ENCODE measurements at regions not wholly inside any gene's neighbourhood (a gene's known extent, or its start where the extent isn't known, plus 50 kb on each side); places are given as distances from the start of the nearest gene placed in this dataset.

GRCh38 chr10:63703740-63704345, 182.6 kb downstream of the REEP3 start:
- DNase-seq (ENCODE audit: low read depth) = no peak
- no peak for TF ChIP-seq CTCF (IDR thresholded peaks at IDR 0.05; ENCODE audit: insufficient read depth, low read length, poor library complexity, severe bottlenecking)
- no peaks in the 10 kb centered on the region for H3K27me3 ChIP-seq (ENCODE audit: control insufficient read depth, insufficient read depth, low read length)
- H3K36me3 ChIP-seq (ENCODE audit: control insufficient read depth, insufficient read depth, low read length) = no peaks in the 10 kb centered on the region
- H3K4me3 ChIP-seq (ENCODE audit: low read depth, low read length) = no peak overlapping the region

- Histone ChIP-seq H3K27me3 (ENCODE audit: control insufficient read depth, insufficient read depth, low read length) (no peaks in the 10 kb centered on the region), H3K36me3 (ENCODE audit: control insufficient read depth, insufficient read depth, low read length) (no peaks in the 10 kb centered on the region), H3K4me3 (ENCODE audit: low read depth, low read length) (no peak overlapping the region)
- no peak for TF ChIP-seq CTCF (IDR thresholded peaks at IDR 0.05; ENCODE audit: insufficient read depth, low read length, poor library complexity, severe bottlenecking)
- DNase-seq (ENCODE audit: low read depth) = peak; percentile 98
These were observed 186.2 kb downstream of the REEP3 start for GRCh38 chr10:63707254-63707910.

GRCh38 chr10:63708421-63708820, 187.2 kb downstream of the REEP3 start:
- TF ChIP-seq CTCF (IDR thresholded peaks at IDR 0.05; ENCODE audit: insufficient read depth, low read length, poor library complexity, severe bottlenecking) = no peak
- DNase-seq (ENCODE audit: low read depth) = no peak
- Histone ChIP-seq H3K36me3 (ENCODE audit: control insufficient read depth, insufficient read depth, low read length) (no peaks in the 10 kb centered on the region), H3K27me3 (ENCODE audit: control insufficient read depth, insufficient read depth, low read length) (no peaks in the 10 kb centered on the region), H3K4me3 (ENCODE audit: low read depth, low read length) (no peak overlapping the region)

GRCh38 chr10:63710703-63711102, 189.5 kb downstream of the REEP3 start:
- DNase-seq (ENCODE audit: low read depth) = no peak
- H3K36me3 ChIP-seq (ENCODE audit: control insufficient read depth, insufficient read depth, low read length) = no peaks in the 10 kb centered on the region
- H3K27me3 ChIP-seq (ENCODE audit: control insufficient read depth, insufficient read depth, low read length) = no peaks in the 10 kb centered on the region
- no peak for TF ChIP-seq CTCF (IDR thresholded peaks at IDR 0.05; ENCODE audit: insufficient read depth, low read length, poor library complexity, severe bottlenecking)
- H3K4me3 ChIP-seq (ENCODE audit: low read depth, low read length) = no peak overlapping the region

- no peak for TF ChIP-seq CTCF (IDR thresholded peaks at IDR 0.05; ENCODE audit: insufficient read depth, low read length, poor library complexity, severe bottlenecking)
- no peak overlapping the region for H3K4me3 ChIP-seq (ENCODE audit: low read depth, low read length)
These were observed 190.2 kb downstream of the REEP3 start for GRCh38 chr10:63711361-63711760.

More at GRCh38 chr10:63711361-63711760, 190.2 kb downstream of the REEP3 start:
- Histone ChIP-seq H3K36me3 (ENCODE audit: control insufficient read depth, insufficient read depth, low read length) (no peaks in the 10 kb centered on the region), H3K27me3 (ENCODE audit: control insufficient read depth, insufficient read depth, low read length) (no peaks in the 10 kb centered on the region)
- no peak for DNase-seq (ENCODE audit: low read depth)

Measured in kidney epithelial cell (primary cell).